Panc1 (cell line): ENCODE measurements at regions not wholly inside any gene's neighbourhood (a gene's known extent, or its start where the extent isn't known, plus 50 kb on each side); places are given as distances from the start of the nearest gene placed in this dataset.

Experiments used
- CTCF ChIP-seq: fragments of 450-650 bp; IDR thresholded peaks from 2 replicates; pipeline ENCODE4 v1.5.1; 2017; ENCODE audit warnings: mild to moderate bottlenecking
- SIN3A ChIP-seq: IDR thresholded peaks from 2 replicates; pipeline ENCODE4 v1.6.1; 2012; ENCODE audit warnings: low read depth, mild to moderate bottlenecking, low read length, moderate library complexity, borderline replicate concordance; ENCODE audit not compliant: insufficient read depth

- TF ChIP-seq SIN3A: no peak
- no peak for TF ChIP-seq CTCF
Measured at GRCh38 chr4:187184508-187184907, 460.9 kb upstream of the FAT1 start.
